Sigmoid colon (tissue), 4 donors: ENCODE measurements at regions not wholly inside any gene's neighbourhood (a gene's known extent, or its start where the extent isn't known, plus 50 kb on each side); places are given as distances from the start of the nearest gene placed in this dataset.

Experiments used
- CTCF ChIP-seq, 4 experiments: fragments of 450-650 bp in 3 of 4; fragments of 200-600 bp in 1 of 4; IDR thresholded peaks; one replicate each; pipeline ENCODE4 v1.5.1; 2016 to 2019; ENCODE audit warnings: antibody characterized with exemption in 4 of 4, mild to moderate bottlenecking in 3 of 4, moderate library complexity in 2 of 4
- POLR2A ChIP-seq, 2 donors: fragments of 450-650 bp; IDR thresholded peaks; one replicate each; pipeline ENCODE4 v1.6.1; 2016; ENCODE audit warnings: antibody characterized with exemption in 2 of 2, mild to moderate bottlenecking in 2 of 2, moderate library complexity in 2 of 2
- POLR2AphosphoS5 ChIP-seq, 4 donors: sonication (generic); formaldehyde crosslinking; IDR thresholded peaks; one replicate each; pipeline ENCODE4 v1.6.1; 2017; ENCODE audit warnings: antibody characterized with exemption in 4 of 4

- TF ChIP-seq CTCF (IDR thresholded peaks at IDR 0.05): no peak
- TF ChIP-seq POLR2A (IDR thresholded peaks at IDR 0.05): no peak
- TF ChIP-seq POLR2AphosphoS5 (IDR thresholded peaks at IDR 0.05): no peak
These were observed 60.8 kb upstream of the CEACAM21 start for GRCh38 chr19:41515015-41515652.
